Kidney epithelial cell (primary cell): ENCODE measurements at regions not wholly inside any gene's neighbourhood (a gene's known extent, or its start where the extent isn't known, plus 50 kb on each side); places are given as distances from the start of the nearest gene placed in this dataset.

ENCODE experiments used
- DNase-seq: peaks from one replicate; pipeline ENCODE4 v3.0.0-alpha.2; 2010; ENCODE audit warnings: low read depth
- H3K27me3 ChIP-seq: 2 replicates; pipeline ENCODE4 v1.6.0; 2011; ENCODE audit warnings: low read length; ENCODE audit not compliant: control insufficient read depth, insufficient read depth
- H3K36me3 ChIP-seq: 2 replicates; pipeline ENCODE4 v1.5.1; 2011; ENCODE audit warnings: low read length; ENCODE audit not compliant: control insufficient read depth, insufficient read depth
- H3K4me3 ChIP-seq: 2 replicates; pipeline ENCODE4 v1.5.1; 2011; ENCODE audit warnings: low read depth, mild to moderate bottlenecking, control low read depth, low read length
- CTCF ChIP-seq: IDR thresholded peaks from 2 replicates; pipeline ENCODE4 v1.5.1; 2011; ENCODE audit warnings: mild to moderate bottlenecking, moderate library complexity, low read length, control low read depth, inconsistent platforms; ENCODE audit not compliant: insufficient read depth, poor library complexity, severe bottlenecking

GRCh38 chrX:27404366-27404765, 58.8 kb downstream of the PPP4R3C start:
- Histone ChIP-seq H3K4me3 (no peak overlapping the region), H3K27me3 (no peaks in the 10 kb centered on the region), H3K36me3 (no peaks in the 10 kb centered on the region)
- TF ChIP-seq CTCF = no peak
- no peak for DNase-seq

- no peak for TF ChIP-seq CTCF
- no peaks in the 10 kb centered on the region for H3K36me3 ChIP-seq
Measured at GRCh38 chrX:27399146-27399456, 64.0 kb downstream of the PPP4R3C start.

DNA sequence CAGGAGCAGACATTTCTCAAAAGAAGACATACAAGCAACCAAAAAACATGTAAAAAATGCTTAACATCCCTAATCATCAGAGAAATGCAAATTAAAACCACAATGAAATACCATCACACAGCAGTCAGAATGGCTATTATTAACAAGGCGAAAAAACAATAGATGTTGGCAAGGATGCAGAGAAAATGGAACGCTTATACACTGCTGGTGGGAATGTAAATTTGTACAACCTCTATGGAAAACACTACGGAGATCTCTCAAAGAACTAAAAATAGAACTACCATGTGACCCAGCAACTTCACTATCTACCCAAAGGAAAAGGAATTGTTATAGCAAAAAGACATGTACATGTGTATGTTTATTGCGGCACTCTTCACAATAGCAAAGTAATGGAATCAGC, 71.5 kb downstream of the PPP4R3C start:
- no peaks in the 10 kb centered on the region for H3K27me3 ChIP-seq
- DNase-seq = no peak
- no peaks in the 10 kb centered on the region for H3K36me3 ChIP-seq
- no peak for TF ChIP-seq CTCF
- no peak overlapping the region for H3K4me3 ChIP-seq

More at GRCh38 chrX:27399146-27399456, 64.0 kb downstream of the PPP4R3C start:
- Histone ChIP-seq H3K4me3 (no peak overlapping the region), H3K27me3 (no peaks in the 10 kb centered on the region)
- no peak for DNase-seq

DNA sequence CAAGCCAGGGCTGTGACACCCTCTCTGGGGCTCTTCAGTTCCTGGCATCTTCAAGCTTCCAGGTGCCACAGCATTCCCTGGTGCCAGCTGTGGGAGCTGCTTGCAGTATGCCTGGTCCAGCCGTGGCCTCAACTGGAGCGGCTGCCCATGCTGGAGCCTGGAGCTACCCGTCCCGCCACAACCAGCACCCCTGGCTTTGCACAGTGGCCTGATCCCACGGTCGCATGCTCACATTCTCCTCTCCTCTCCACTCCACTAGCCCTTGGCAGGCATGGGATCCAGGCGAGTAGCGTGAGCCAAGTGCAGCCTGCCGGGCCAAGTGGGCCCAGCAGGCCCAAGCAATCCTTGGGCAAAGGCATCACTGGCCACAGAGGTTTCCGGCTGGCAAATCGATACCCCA, 81.7 kb downstream of the PPP4R3C start:
- no peak for DNase-seq
- no peaks in the 10 kb centered on the region for H3K36me3 ChIP-seq
- H3K4me3 ChIP-seq = no peak overlapping the region
- no peak for TF ChIP-seq CTCF
- H3K27me3 ChIP-seq = no peaks in the 10 kb centered on the region

- no peaks in the 10 kb centered on the region for H3K27me3 ChIP-seq
- H3K4me3 ChIP-seq = no peak overlapping the region
- no peak for DNase-seq
- no peak for TF ChIP-seq CTCF
- no peaks in the 10 kb centered on the region for H3K36me3 ChIP-seq
Measured at GRCh38 chrX:27380163-27380845, 82.8 kb downstream of the PPP4R3C start.

GRCh38 chrX:27354021-27354420, 109.1 kb downstream of the PPP4R3C start:
- no peaks in the 10 kb centered on the region for H3K36me3 ChIP-seq
- no peaks in the 10 kb centered on the region for H3K27me3 ChIP-seq
- no peak overlapping the region for H3K4me3 ChIP-seq
- DNase-seq = no peak
- TF ChIP-seq CTCF = no peak
